ENCODE measurements at regions not wholly inside any gene's neighbourhood (a gene's known extent, or its start where the extent isn't known, plus 50 kb on each side); places are given as distances from the start of the nearest gene placed in this dataset.
A peak's percentile ranks its signal among the peaks of the same experiment; 100 is the strongest.
"Not testable (repeated sequence)": the region's sequence is repeated elsewhere in the genome, so short reads cannot be mapped to it uniquely, and the experiment has no call there.

- peaks cover 4% of the 10 kb centered on the region for H3K36me3 Mint-ChIP-seq (ENCODE audit: low read depth)
- intact Hi-C loops (cut with micrococcal nuclease) = no loop called here
- no peak overlapping the region for H3K4me3 Mint-ChIP-seq
- H3K27ac Mint-ChIP-seq = no peak overlapping the region
- CTCF ChIA-PET = no interaction called here
- peaks cover 9% of the 10 kb centered on the region for H3K4me1 Mint-ChIP-seq (ENCODE audit: low read depth)
- no peak for DNase-seq
- peaks cover 2% of the 10 kb centered on the region for H3K9me3 Mint-ChIP-seq
- no peaks in the 10 kb centered on the region for H3K27me3 Mint-ChIP-seq (ENCODE audit: low read depth)
Observed at GRCh38 chr21:29429218-29429617, 130.5 kb downstream of the BACH1 start.

GRCh38 chr21:29430030-29430429 is 131.3 kb downstream of the BACH1 start:
- CTCF ChIA-PET = interaction anchor here (0.5 kb wide), 1 partner anchor 63 kb away, joined by 3 read pairs; no protein-coding TSS in a partner anchor
- intact Hi-C loops (cut with micrococcal nuclease) = loop anchor here (10.0 kb wide), 2 partner anchors 595 to 1285 kb away; partner anchors contain the start of gene KRTAP21-3
- DNase-seq = no peak
- Mint-ChIP-seq H3K27ac (no peak overlapping the region), H3K36me3 (ENCODE audit: low read depth) (peaks cover 4% of the 10 kb centered on the region), H3K4me1 (ENCODE audit: low read depth) (peaks cover 18% of the 10 kb centered on the region), H3K4me3 (no peak overlapping the region), H3K9me3 (peaks cover 2% of the 10 kb centered on the region), H3K27me3 (ENCODE audit: low read depth) (no peaks in the 10 kb centered on the region)

- DNase-seq = no peak
- Mint-ChIP-seq H3K36me3 (ENCODE audit: low read depth) (peaks cover 2% of the 10 kb centered on the region), H3K9me3 (peaks cover under 1% of the 10 kb centered on the region), H3K4me3 (no peak overlapping the region), H3K27me3 (ENCODE audit: low read depth) (no peaks in the 10 kb centered on the region), H3K4me1 (ENCODE audit: low read depth) (peaks cover 23% of the 10 kb centered on the region), H3K27ac (no peak overlapping the region)
- intact Hi-C loops (cut with micrococcal nuclease) = loop anchor here (10.0 kb wide), 2 partner anchors 596 to 1284 kb away; partner anchors contain the start of gene KRTAP21-3
- CTCF ChIA-PET = interaction anchor here (0.5 kb wide), 1 partner anchor 63 kb away, joined by 3 read pairs; no protein-coding TSS in a partner anchor
Observed at GRCh38 chr21:29430576-29430975, 131.9 kb downstream of the BACH1 start.

GRCh38 chr21:29431178-29431577 is 132.5 kb downstream of the BACH1 start:
- H3K27ac Mint-ChIP-seq = no peak overlapping the region
- no peaks in the 10 kb centered on the region for H3K9me3 Mint-ChIP-seq
- H3K4me3 Mint-ChIP-seq = no peak overlapping the region
- no peak for DNase-seq
- peaks cover 29% of the 10 kb centered on the region for H3K4me1 Mint-ChIP-seq (ENCODE audit: low read depth)
- CTCF ChIA-PET = no interaction called here
- peaks cover 2% of the 10 kb centered on the region for H3K36me3 Mint-ChIP-seq (ENCODE audit: low read depth)
- H3K27me3 Mint-ChIP-seq (ENCODE audit: low read depth) = no peaks in the 10 kb centered on the region
- intact Hi-C loops (cut with micrococcal nuclease) = loop anchor here (10.0 kb wide), 2 partner anchors 596 to 1284 kb away; partner anchors contain the start of gene KRTAP21-3

- CTCF ChIA-PET = no interaction called here
- H3K4me3 Mint-ChIP-seq = no peak overlapping the region
- intact Hi-C loops (cut with micrococcal nuclease) = loop anchor here (10.0 kb wide), 2 partner anchors 597 to 1283 kb away; partner anchors contain the start of gene KRTAP21-3
- peaks cover 34% of the 10 kb centered on the region for H3K4me1 Mint-ChIP-seq (ENCODE audit: low read depth)
- H3K27me3 Mint-ChIP-seq (ENCODE audit: low read depth) = no peaks in the 10 kb centered on the region
- DNase-seq = no peak
- H3K27ac Mint-ChIP-seq = no peak overlapping the region
- no peaks in the 10 kb centered on the region for H3K9me3 Mint-ChIP-seq
- H3K36me3 Mint-ChIP-seq (ENCODE audit: low read depth) = peaks cover 2% of the 10 kb centered on the region
Observed at GRCh38 chr21:29431680-29432079, 133.0 kb downstream of the BACH1 start.

- H3K27ac Mint-ChIP-seq = no peak overlapping the region
- intact Hi-C loops (cut with micrococcal nuclease) = loop anchor here (1.0 to 10.0 kb wide), 9 partner anchors 10 to 1281 kb away; partner anchors contain the start of genes CCT8 and KRTAP21-3
- no peaks in the 10 kb centered on the region for H3K9me3 Mint-ChIP-seq
- no peaks in the 10 kb centered on the region for H3K36me3 Mint-ChIP-seq (ENCODE audit: low read depth)
- no peak for DNase-seq
- no peak overlapping the region for H3K4me3 Mint-ChIP-seq
- H3K27me3 Mint-ChIP-seq (ENCODE audit: low read depth) = no peaks in the 10 kb centered on the region
- H3K4me1 Mint-ChIP-seq (ENCODE audit: low read depth) = peaks cover 47% of the 10 kb centered on the region
- CTCF ChIA-PET = no interaction called here
Observed at GRCh38 chr21:29433366-29434059, 134.8 kb downstream of the BACH1 start.

GRCh38 chr21:29434081-29434480 is 135.4 kb downstream of the BACH1 start:
- no peaks in the 10 kb centered on the region for H3K36me3 Mint-ChIP-seq (ENCODE audit: low read depth)
- CTCF ChIA-PET = no interaction called here
- H3K4me3 Mint-ChIP-seq = peak overlapping the region; percentile 41
- peaks cover 47% of the 10 kb centered on the region for H3K4me1 Mint-ChIP-seq (ENCODE audit: low read depth)
- H3K27me3 Mint-ChIP-seq (ENCODE audit: low read depth) = no peaks in the 10 kb centered on the region
- peak overlapping the region; percentile 86 for H3K27ac Mint-ChIP-seq
- peak; percentile 71 for DNase-seq
- intact Hi-C loops (cut with micrococcal nuclease) = loop anchor here (1.0 to 10.0 kb wide), 9 partner anchors 9 to 1281 kb away; partner anchors contain the start of genes CCT8 and KRTAP21-3
- H3K9me3 Mint-ChIP-seq = no peaks in the 10 kb centered on the region

- H3K36me3 Mint-ChIP-seq (ENCODE audit: low read depth); H3K9me3 Mint-ChIP-seq; H3K27me3 Mint-ChIP-seq (ENCODE audit: low read depth); CTCF ChIA-PET; DNase-seq: not testable (repeated sequence)
- H3K4me1 Mint-ChIP-seq (ENCODE audit: low read depth) = peaks cover 47% of the 10 kb centered on the region
- H3K27ac Mint-ChIP-seq = peak overlapping the region; percentile 86
- intact Hi-C loops (cut with micrococcal nuclease) = loop anchor here (1.0 to 10.0 kb wide), 10 partner anchors 8 to 1280 kb away; partner anchors contain the start of genes CCT8, KRTAP21-3 and USP16
- H3K4me3 Mint-ChIP-seq = peak overlapping the region; percentile 41
Observed at GRCh38 chr21:29434982-29435381, 136.3 kb downstream of the BACH1 start.

GRCh38 chr21:29436143-29436542 is 137.4 kb downstream of the BACH1 start:
- intact Hi-C loops (cut with micrococcal nuclease) = loop anchor here (1.0 to 10.0 kb wide), 4 partner anchors 220 to 1279 kb away; partner anchors contain the start of genes KRTAP21-3 and USP16
- Mint-ChIP-seq H3K27me3 (ENCODE audit: low read depth) (no peaks in the 10 kb centered on the region), H3K4me1 (ENCODE audit: low read depth) (peaks cover 50% of the 10 kb centered on the region), H3K9me3 (no peaks in the 10 kb centered on the region), H3K36me3 (ENCODE audit: low read depth) (no peaks in the 10 kb centered on the region), H3K4me3 (peak overlapping the region; percentile 76), H3K27ac (peak overlapping the region; percentile 83)
- CTCF ChIA-PET = interaction anchor here (1.0 to 2.4 kb wide), 3 partner anchors 10 to 17 kb away, joined by 4 to 10 read pairs (median 4); no protein-coding TSS in a partner anchor
- peak; percentile 78 for DNase-seq

- Mint-ChIP-seq H3K4me1 (ENCODE audit: low read depth) (peaks cover 52% of the 10 kb centered on the region), H3K27me3 (ENCODE audit: low read depth) (no peaks in the 10 kb centered on the region), H3K4me3 (peak overlapping the region; percentile 76), H3K9me3 (no peaks in the 10 kb centered on the region), H3K27ac (peak overlapping the region; percentile 83), H3K36me3 (ENCODE audit: low read depth) (no peaks in the 10 kb centered on the region)
- intact Hi-C loops (cut with micrococcal nuclease) = loop anchor here (1.0 to 10.0 kb wide), 4 partner anchors 220 to 1278 kb away; partner anchors contain the start of genes KRTAP21-3 and USP16
- CTCF ChIA-PET = interaction anchor here (1.0 to 2.4 kb wide), 2 partner anchors 13 to 17 kb away, joined by 4 to 10 read pairs; no protein-coding TSS in a partner anchor
- DNase-seq = no peak
Observed at GRCh38 chr21:29436650-29437049, 137.9 kb downstream of the BACH1 start.

GRCh38 chr21:29441651-29442050 is 142.9 kb downstream of the BACH1 start:
- Mint-ChIP-seq H3K27ac (peak overlapping the region; percentile 32), H3K36me3 (ENCODE audit: low read depth) (no peaks in the 10 kb centered on the region), H3K27me3 (ENCODE audit: low read depth) (no peaks in the 10 kb centered on the region), H3K9me3 (no peaks in the 10 kb centered on the region), H3K4me1 (ENCODE audit: low read depth) (peaks cover 31% of the 10 kb centered on the region), H3K4me3 (no peak overlapping the region)
- DNase-seq = no peak
- CTCF ChIA-PET = no interaction called here
- intact Hi-C loops (cut with micrococcal nuclease) = no loop called here

- Mint-ChIP-seq H3K4me3 (no peak overlapping the region), H3K9me3 (peaks cover 2% of the 10 kb centered on the region), H3K36me3 (ENCODE audit: low read depth) (peaks cover 3% of the 10 kb centered on the region), H3K4me1 (ENCODE audit: low read depth) (peaks cover 17% of the 10 kb centered on the region), H3K27me3 (ENCODE audit: low read depth) (no peaks in the 10 kb centered on the region), H3K27ac (no peak overlapping the region)
- peak; percentile 19 for DNase-seq
- CTCF ChIA-PET = no interaction called here
- intact Hi-C loops (cut with micrococcal nuclease) = loop anchor here (1.0 kb wide), 1 partner anchor 9 kb away; no protein-coding TSS in a partner anchor
Observed at GRCh38 chr21:29443411-29444010, 144.8 kb downstream of the BACH1 start.

All from activated naive CD4-positive, alpha-beta T cell treated with anti-CD3 and anti-CD28 coated beads for 36 hours (primary cell).